ENCODE measurements at regions not wholly inside any gene's neighbourhood (a gene's known extent, or its start where the extent isn't known, plus 50 kb on each side); places are given as distances from the start of the nearest gene placed in this dataset.

DNA sequence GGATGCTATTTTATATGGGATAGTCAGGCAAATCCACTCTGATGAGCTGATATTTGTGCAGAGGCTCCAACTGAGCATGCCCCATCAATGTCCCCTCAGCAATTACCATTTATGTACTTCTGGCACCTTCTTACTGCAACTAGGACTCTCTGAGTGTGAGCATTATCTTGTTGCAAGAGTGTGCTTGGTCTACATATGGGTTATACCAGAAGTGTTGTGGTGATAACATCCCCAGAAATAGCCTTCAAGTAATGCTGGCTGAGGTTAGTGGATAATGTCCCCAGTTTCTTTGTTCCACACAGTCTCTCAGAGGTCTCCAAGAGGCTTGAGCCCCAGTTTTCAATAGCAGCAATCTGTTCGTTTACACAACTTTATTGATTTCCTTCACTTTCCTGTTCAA is 408.6 kb downstream of the JRKL start:
- no peak overlapping the region for H3K27ac Mint-ChIP-seq
- TF ChIP-seq, protein P1, sequence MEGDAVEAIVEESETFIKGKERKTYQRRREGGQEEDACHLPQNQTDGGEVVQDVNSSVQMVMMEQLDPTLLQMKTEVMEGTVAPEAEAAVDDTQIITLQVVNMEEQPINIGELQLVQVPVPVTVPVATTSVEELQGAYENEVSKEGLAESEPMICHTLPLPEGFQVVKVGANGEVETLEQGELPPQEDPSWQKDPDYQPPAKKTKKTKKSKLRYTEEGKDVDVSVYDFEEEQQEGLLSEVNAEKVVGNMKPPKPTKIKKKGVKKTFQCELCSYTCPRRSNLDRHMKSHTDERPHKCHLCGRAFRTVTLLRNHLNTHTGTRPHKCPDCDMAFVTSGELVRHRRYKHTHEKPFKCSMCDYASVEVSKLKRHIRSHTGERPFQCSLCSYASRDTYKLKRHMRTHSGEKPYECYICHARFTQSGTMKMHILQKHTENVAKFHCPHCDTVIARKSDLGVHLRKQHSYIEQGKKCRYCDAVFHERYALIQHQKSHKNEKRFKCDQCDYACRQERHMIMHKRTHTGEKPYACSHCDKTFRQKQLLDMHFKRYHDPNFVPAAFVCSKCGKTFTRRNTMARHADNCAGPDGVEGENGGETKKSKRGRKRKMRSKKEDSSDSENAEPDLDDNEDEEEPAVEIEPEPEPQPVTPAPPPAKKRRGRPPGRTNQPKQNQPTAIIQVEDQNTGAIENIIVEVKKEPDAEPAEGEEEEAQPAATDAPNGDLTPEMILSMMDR (IDR thresholded peaks at IDR 0.05) = no peak
- H3K9me3 Mint-ChIP-seq = peaks cover 2% of the 10 kb centered on the region
- no peaks in the 10 kb centered on the region for H3K36me3 Mint-ChIP-seq (ENCODE audit: low read depth)
- no peaks in the 10 kb centered on the region for H3K27me3 Mint-ChIP-seq
- ATAC-seq (no peak), DNase-seq (no peak)
- no peak overlapping the region for H3K4me3 Mint-ChIP-seq
- ChIA-PET POLR2A (no interaction called here), CTCF (no interaction called here)
- H3K4me1 Mint-ChIP-seq (ENCODE audit: low read depth) = no peaks in the 10 kb centered on the region
- intact Hi-C loops (cut with micrococcal nuclease) = no loop called here

DNA sequence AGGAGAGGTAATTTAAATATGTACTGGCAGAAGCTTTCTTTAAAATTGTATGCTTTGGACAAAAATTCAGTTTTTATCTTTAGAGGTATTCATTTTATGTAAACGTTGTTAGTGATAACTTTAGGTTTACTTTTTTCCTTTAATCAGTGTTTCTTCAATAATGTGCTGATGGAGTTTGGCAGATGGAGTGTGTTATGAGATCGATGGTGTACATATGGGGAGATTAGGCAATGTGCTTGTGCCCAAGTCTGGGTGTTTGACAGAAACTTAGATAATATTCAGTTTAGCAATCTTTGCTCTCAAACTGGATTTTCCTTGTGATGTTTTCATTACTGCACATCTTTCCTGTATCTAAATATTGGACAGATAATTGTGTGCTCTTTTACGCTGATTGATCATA is 425.4 kb downstream of the JRKL start:
- CTCF ChIA-PET = no interaction called here
- Mint-ChIP-seq H3K9me3 (peaks cover 2% of the 10 kb centered on the region), H3K27ac (no peak overlapping the region), H3K27me3 (no peaks in the 10 kb centered on the region), H3K4me3 (no peak overlapping the region), H3K4me1 (ENCODE audit: low read depth) (no peaks in the 10 kb centered on the region), H3K36me3 (ENCODE audit: low read depth) (no peaks in the 10 kb centered on the region)
- ATAC-seq (no peak), DNase-seq (no peak)
- intact Hi-C loops (cut with micrococcal nuclease) = no loop called here
- POLR2A ChIA-PET = no interaction called here
- TF ChIP-seq, protein P1 (IDR thresholded peaks at IDR 0.05) = no peak

DNA sequence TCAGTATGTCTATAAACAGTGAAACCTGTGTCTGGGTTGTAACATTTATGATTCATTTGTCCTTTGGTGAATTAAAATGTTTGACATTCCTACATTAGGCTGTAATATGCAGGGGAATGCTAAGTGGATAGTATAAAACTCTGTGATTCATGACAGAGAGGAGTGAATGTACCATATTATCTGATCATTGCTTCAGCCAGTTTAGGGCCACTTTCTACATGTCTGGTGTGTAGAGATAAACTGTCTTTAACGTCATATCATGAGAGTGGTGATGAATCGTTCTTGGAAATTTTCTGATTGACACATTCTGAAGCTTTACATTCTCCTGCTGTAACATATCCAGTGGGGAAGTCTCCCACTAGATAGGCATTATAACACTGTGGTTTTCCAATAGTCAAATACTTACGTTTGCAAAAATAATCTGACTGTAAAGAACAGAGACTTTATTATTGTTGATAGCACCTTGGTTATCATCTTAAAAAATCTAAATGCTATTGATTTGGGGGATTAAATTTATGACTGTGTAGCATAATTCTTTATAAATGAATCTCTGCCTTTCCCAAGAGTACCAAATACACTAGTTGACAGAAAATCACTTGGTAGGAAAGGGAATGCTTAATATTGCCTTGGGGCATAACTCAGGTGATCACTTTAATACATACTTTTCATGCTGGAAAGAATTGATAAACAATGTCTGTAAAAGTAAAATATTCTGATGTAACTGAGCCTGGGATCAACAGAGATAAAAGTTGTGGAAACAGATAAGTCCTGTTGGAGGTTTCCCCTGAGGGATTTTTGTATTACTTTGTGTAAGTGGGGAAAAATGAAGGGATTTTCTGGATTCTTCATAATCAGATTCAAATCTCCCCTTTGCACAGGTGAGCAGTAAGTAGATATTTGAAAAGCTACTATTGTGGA is 427.9 kb downstream of the JRKL start:
- CTCF ChIA-PET = no interaction called here
- no peaks in the 10 kb centered on the region for H3K4me1 Mint-ChIP-seq (ENCODE audit: low read depth)
- H3K27me3 Mint-ChIP-seq = no peaks in the 10 kb centered on the region
- DNase-seq (no peak), ATAC-seq (no peak)
- H3K27ac Mint-ChIP-seq = no peak overlapping the region
- no peaks in the 10 kb centered on the region for H3K36me3 Mint-ChIP-seq (ENCODE audit: low read depth)
- H3K9me3 Mint-ChIP-seq = peaks cover 2% of the 10 kb centered on the region
- TF ChIP-seq, protein P1 (IDR thresholded peaks at IDR 0.05) = no peak
- intact Hi-C loops (cut with micrococcal nuclease) = no loop called here
- POLR2A ChIA-PET = no interaction called here
- H3K4me3 Mint-ChIP-seq = no peak overlapping the region

DNA sequence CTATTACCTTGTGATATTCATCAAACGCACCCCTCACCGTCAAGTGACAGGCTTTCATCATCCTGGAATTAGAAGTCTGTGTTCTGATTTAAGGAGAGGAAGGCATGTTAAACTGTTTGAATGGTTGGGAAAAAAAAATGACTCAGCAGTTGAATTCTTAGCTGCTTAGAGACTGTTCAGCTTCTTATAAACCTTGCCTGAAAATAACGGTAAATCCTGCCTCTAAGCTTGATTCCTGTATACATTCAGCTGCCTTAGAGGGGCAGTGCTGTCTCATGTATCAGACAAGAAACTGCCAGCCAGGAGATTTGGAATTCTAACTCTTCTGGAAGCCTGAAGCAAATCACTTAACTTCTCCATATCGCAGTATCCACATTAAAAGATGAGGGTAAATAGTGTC is 437.4 kb downstream of the JRKL start:
- no peaks in the 10 kb centered on the region for H3K4me1 Mint-ChIP-seq (ENCODE audit: low read depth)
- TF ChIP-seq, protein P1 (IDR thresholded peaks at IDR 0.05) = no peak
- intact Hi-C loops (cut with micrococcal nuclease) = no loop called here
- no peaks in the 10 kb centered on the region for H3K9me3 Mint-ChIP-seq
- no peak overlapping the region for H3K4me3 Mint-ChIP-seq
- no peaks in the 10 kb centered on the region for H3K36me3 Mint-ChIP-seq (ENCODE audit: low read depth)
- H3K27ac Mint-ChIP-seq = no peak overlapping the region
- POLR2A ChIA-PET = no interaction called here
- no peak for ATAC-seq
- CTCF ChIA-PET = no interaction called here
- DNase-seq = no peak
- no peaks in the 10 kb centered on the region for H3K27me3 Mint-ChIP-seq

DNA sequence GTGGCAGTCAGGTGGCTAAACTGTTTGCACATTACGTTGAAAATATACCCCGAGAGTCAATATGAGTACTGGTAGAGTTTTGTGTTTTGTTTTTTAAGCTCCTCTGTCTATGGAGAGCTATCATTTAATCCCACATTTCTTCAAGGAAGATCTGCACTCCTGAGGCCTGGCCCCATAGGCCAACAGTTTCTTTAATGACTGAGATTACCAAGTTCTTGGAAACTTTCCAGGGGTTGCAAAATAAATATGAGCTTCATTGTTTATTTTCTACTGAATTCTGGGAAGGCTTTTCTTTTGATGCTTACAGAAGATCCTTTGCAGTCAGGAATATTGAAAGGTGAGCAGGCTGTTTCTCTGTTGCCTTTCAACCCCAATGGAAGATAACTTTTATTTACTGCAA is 452.0 kb downstream of the JRKL start:
- ChIA-PET POLR2A (no interaction called here), CTCF (no interaction called here)
- intact Hi-C loops (cut with micrococcal nuclease) = no loop called here
- no peak for DNase-seq
- Mint-ChIP-seq H3K27me3 (no peaks in the 10 kb centered on the region), H3K36me3 (ENCODE audit: low read depth) (no peaks in the 10 kb centered on the region), H3K4me1 (ENCODE audit: low read depth) (no peaks in the 10 kb centered on the region), H3K4me3 (no peak overlapping the region), H3K9me3 (no peaks in the 10 kb centered on the region), H3K27ac (no peak overlapping the region)
- TF ChIP-seq, protein P1 (IDR thresholded peaks at IDR 0.05) = no peak
- ATAC-seq = no peak
